Keratinocyte (primary cell): ENCODE measurements at regions not wholly inside any gene's neighbourhood (a gene's known extent, or its start where the extent isn't known, plus 50 kb on each side); places are given as distances from the start of the nearest gene placed in this dataset.
"Not testable (repeated sequence)": the region's sequence is repeated elsewhere in the genome, so short reads cannot be mapped to it uniquely, and the experiment has no call there.

Experiments
- EZH2 ChIP-seq: IDR thresholded peaks from one replicate; pipeline ENCODE4 v1.6.1; 2012; ENCODE audit warnings: inconsistent platforms, mild to moderate bottlenecking, low read length, moderate library complexity
- TF ChIP-seq, protein P1 (sequence below), 3 experiments: IDR thresholded peaks in 1 of 3; conservative IDR thresholded peaks in 1 of 3; optimal IDR thresholded peaks in 1 of 3; 2 replicates in 2 of 3; 3 replicates in 1 of 3; pipeline versions ENCODE3 to v1.5.1; 2011; ENCODE audit warnings: low read length in 3 of 3, mild to moderate bottlenecking in 3 of 3, moderate library complexity in 2 of 3, control low read depth in 1 of 3, inconsistent platforms in 1 of 3; ENCODE audit not compliant: insufficient read depth in 2 of 3; ENCODE audit errors: extremely low read depth in 1 of 3

- TF ChIP-seq, protein P1, sequence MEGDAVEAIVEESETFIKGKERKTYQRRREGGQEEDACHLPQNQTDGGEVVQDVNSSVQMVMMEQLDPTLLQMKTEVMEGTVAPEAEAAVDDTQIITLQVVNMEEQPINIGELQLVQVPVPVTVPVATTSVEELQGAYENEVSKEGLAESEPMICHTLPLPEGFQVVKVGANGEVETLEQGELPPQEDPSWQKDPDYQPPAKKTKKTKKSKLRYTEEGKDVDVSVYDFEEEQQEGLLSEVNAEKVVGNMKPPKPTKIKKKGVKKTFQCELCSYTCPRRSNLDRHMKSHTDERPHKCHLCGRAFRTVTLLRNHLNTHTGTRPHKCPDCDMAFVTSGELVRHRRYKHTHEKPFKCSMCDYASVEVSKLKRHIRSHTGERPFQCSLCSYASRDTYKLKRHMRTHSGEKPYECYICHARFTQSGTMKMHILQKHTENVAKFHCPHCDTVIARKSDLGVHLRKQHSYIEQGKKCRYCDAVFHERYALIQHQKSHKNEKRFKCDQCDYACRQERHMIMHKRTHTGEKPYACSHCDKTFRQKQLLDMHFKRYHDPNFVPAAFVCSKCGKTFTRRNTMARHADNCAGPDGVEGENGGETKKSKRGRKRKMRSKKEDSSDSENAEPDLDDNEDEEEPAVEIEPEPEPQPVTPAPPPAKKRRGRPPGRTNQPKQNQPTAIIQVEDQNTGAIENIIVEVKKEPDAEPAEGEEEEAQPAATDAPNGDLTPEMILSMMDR (optimal IDR thresholded peaks at IDR 0.05 in 1 of 3, IDR thresholded peaks at IDR 0.05 in 1 of 3, conservative IDR thresholded peaks at IDR 0.05 in 1 of 3; ENCODE audit: extremely low read depth in 1 of 3, insufficient read depth in 2 of 3, low read length in 3 of 3) = not testable (repeated sequence)
- TF ChIP-seq EZH2 = not testable (repeated sequence)
Measured at GRCh38 chr1:144536677-144537076, 56.0 kb upstream of the PPIAL4F start.
